GM21381 (cell line): ENCODE measurements at regions not wholly inside any gene's neighbourhood (a gene's known extent, or its start where the extent isn't known, plus 50 kb on each side); places are given as distances from the start of the nearest gene placed in this dataset.
"Not testable (repeated sequence)": the region's sequence is repeated elsewhere in the genome, so short reads cannot be mapped to it uniquely, and the experiment has no call there.

ENCODE experiments used
- ATAC-seq: cut with Tn5 transposase; IDR thresholded peaks from one replicate; pipeline ENCODE4 v1.9.1; 2021; ENCODE audit warnings: mild to moderate bottlenecking, moderate library complexity; ENCODE audit not compliant: unreplicated experiment

- ATAC-seq: no peak
Measured at GRCh38 chr14:22122227-22122818, 448.7 kb upstream of the OR4E1 start.

GRCh38 chr14:22118899-22119477 lies 445.4 kb upstream of the OR4E1 start:
- no peak for ATAC-seq

- ATAC-seq: no peak
Measured at GRCh38 chr14:22113401-22113800, 439.8 kb upstream of the OR4E1 start.

- no peak for ATAC-seq
Measured at GRCh38 chr14:22112004-22112403, 438.4 kb upstream of the OR4E1 start.

GRCh38 chr14:22107753-22108152 lies 434.1 kb upstream of the OR4E1 start:
- ATAC-seq: no peak

- no peak for ATAC-seq
Measured at GRCh38 chr14:22106700-22107697, 433.4 kb upstream of the OR4E1 start.

- no peak for ATAC-seq
Measured at GRCh38 chr14:22105624-22106006, 432.0 kb upstream of the OR4E1 start.

- ATAC-seq: no peak
Measured at GRCh38 chr14:22105006-22105623, 431.5 kb upstream of the OR4E1 start.

GRCh38 chr14:22100764-22101120 lies 427.1 kb upstream of the OR4E1 start:
- not testable (repeated sequence) for ATAC-seq

GRCh38 chr14:22099942-22100763 lies 426.5 kb upstream of the OR4E1 start:
- ATAC-seq: peak; percentile 65

GRCh38 chr14:22098435-22098834 lies 424.8 kb upstream of the OR4E1 start:
- no peak for ATAC-seq

GRCh38 chr14:22097586-22098292 lies 424.1 kb upstream of the OR4E1 start:
- no peak for ATAC-seq

- no peak for ATAC-seq
Measured at GRCh38 chr14:22097072-22097471, 423.5 kb upstream of the OR4E1 start.

GRCh38 chr14:22096514-22096895 lies 422.9 kb upstream of the OR4E1 start:
- ATAC-seq: no peak

- no peak for ATAC-seq
Measured at GRCh38 chr14:22095860-22096513, 422.4 kb upstream of the OR4E1 start.

GRCh38 chr14:22089940-22090339 lies 416.3 kb upstream of the OR4E1 start:
- no peak for ATAC-seq

- no peak for ATAC-seq
Measured at GRCh38 chr14:22088614-22089342, 415.2 kb upstream of the OR4E1 start.

- ATAC-seq: no peak
Measured at GRCh38 chr14:22086131-22086530, 412.5 kb upstream of the OR4E1 start.
